ENCODE measurements at regions not wholly inside any gene's neighbourhood (a gene's known extent, or its start where the extent isn't known, plus 50 kb on each side); places are given as distances from the start of the nearest gene placed in this dataset.
"Not testable (repeated sequence)": the region's sequence is repeated elsewhere in the genome, so short reads cannot be mapped to it uniquely, and the experiment has no call there.

DNA sequence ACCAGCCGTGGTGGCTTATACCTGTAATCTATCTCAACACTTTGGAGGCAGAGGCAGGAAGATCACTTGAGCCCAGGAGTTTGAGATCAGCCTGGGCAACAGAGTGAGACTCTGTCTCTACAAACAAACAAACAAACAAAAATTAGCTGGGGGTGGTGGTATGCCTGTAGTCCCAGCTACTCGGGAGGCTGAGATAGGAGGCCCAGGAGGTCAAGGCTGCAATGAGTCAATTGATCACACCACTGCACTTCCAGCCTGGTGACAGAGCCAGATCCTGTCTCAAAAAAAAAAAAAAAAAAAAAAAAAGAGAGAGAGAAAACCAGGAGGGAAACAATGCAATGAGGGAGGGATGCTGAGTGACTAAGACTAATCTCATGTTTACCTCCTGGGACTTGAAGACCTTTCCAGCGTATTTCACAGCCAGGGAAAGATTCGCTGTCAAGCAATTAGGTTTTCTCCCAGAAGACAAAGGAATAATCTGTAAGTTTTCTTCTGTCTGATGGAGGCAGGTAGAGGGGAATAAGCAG lies 51.1 kb upstream of the MIER3 start:
- no peak for DNase-seq (ENCODE audit: low read depth, low spot score)
- in situ Hi-C loops (cut with HindIII; ENCODE audit: low pct_unique_long_range_greater_than_20kb, low sequenced_read_pairs), result no loop called here

DNA sequence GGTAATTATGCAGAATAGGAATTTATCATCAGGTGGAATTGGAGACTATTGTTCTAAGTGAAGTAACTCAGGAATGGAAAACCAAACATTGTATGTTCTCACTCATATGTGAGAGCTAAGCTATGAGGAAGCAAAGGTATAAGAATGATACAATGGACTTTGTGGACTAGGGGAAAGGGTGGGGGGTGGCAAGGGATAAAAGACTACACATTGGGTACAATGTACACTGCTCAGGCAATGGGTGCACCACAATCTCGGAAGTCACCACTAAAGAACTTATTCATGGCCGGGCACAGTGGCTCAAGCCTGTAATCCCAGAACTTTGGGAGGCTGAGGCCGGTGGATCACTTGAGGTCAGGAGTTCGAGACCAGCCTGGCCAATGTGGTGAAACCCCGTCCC lies 51.6 kb upstream of the MIER3 start:
- DNase-seq (ENCODE audit: low read depth, low spot score); in situ Hi-C loops (cut with HindIII; ENCODE audit: low pct_unique_long_range_greater_than_20kb, low sequenced_read_pairs): not testable (repeated sequence)

DNA sequence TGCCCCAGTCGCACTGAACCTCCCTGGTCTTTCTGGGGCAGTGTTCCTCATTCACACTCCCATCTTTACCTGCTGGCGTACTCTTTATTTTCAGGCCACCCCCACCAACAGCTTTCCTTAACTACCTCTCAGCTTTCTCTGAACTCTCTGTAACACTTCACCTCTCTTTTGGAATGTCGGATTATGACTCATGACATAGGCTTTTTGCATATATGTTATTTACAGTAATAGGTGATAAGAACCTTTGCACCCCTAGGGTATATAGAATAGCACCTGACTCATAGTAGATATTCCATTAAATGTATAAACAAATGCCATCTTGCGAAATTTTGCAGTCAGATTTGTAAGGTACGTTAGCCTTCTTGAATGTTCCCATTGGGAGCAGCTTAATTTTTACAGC lies 52.9 kb upstream of the MIER3 start:
- in situ Hi-C loops (cut with HindIII; ENCODE audit: low pct_unique_long_range_greater_than_20kb, low sequenced_read_pairs), result no loop called here
- DNase-seq (ENCODE audit: low read depth, low spot score), result no peak

DNA sequence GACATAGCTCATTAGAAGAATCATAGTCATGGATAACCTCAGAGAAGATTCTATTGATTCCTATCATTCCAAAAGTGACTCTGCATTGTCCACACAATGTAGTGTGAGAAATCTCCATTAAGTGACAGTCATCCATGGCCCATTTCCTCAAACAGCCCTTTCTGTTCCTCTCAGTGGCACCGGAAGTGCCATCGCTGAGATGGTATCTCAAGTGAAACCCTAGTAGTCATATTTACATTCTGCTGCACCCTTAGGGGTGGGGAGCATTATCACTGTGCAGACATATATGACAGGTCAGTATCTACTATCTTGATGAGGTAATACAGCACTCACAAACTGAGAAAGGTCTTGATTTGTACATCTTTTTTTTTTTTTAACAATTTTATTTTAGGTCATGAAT lies 55.4 kb upstream of the MIER3 start:
- in situ Hi-C loops (cut with HindIII; ENCODE audit: low pct_unique_long_range_greater_than_20kb, low sequenced_read_pairs), result no loop called here
- no peak for DNase-seq (ENCODE audit: low read depth, low spot score)

DNA sequence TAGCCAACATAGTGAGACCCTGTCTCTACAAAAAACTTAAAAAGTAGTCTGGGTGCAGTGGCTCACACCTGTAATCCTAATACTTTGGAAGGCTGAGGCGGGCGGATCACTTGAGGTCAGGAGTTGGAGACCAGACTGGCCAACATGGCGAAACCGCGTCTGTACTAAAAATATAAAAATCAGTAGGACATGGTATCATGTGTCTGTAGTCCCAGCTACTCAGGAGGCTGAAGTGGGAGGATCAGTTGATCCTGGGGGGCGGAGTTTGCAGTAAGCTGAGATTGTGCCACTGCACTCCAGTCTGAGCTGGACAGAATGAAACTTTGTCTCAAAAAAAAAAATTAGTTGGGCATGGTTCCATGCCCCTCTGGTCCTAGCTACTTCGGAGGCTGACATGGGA lies 57.9 kb upstream of the MIER3 start:
- in situ Hi-C loops (cut with HindIII; ENCODE audit: low pct_unique_long_range_greater_than_20kb, low sequenced_read_pairs), result no loop called here
- DNase-seq (ENCODE audit: low read depth, low spot score), result peak; percentile 65

DNA sequence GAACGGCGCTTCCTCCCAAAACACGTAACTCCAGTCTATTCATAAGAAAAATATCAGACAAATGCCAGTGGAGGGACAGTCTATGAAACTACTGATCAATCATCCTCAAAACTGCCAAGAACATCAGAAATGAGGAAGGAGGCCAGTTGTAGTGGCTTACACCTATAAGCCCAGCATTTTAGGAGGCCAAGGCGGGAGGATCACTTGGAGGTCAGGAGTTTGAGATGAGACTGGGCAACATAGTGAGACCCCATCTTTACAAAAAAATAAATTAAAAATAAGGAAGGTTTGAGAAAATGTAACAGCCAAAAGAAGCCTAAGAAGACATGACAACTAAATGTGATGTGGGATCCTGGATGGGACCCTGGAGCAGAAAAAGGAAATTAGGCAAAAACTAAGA lies 58.9 kb upstream of the MIER3 start:
- DNase-seq (ENCODE audit: low read depth, low spot score), result no peak
- in situ Hi-C loops (cut with HindIII; ENCODE audit: low pct_unique_long_range_greater_than_20kb, low sequenced_read_pairs), result no loop called here

DNA sequence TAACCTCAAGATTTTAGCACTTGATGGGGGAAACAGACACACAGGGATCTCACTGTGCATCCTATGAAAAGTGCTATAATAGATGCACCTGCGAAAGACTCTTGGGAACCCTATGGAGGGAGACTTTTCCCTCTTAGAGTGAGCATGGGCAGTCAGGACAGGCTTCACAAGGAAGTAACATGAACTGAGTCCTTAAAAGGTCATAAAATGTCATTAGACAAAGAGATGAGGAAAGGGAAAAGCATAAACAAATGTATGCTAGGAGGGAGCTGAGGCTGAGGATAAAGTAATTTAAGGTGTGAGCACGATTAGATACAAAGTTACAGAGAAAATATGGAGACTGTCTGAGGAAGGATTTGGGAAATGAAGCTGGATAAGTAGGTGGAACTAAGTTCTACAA lies 60.6 kb upstream of the MIER3 start:
- no peak for DNase-seq (ENCODE audit: low read depth, low spot score)
- in situ Hi-C loops (cut with HindIII; ENCODE audit: low pct_unique_long_range_greater_than_20kb, low sequenced_read_pairs), result no loop called here

DNA sequence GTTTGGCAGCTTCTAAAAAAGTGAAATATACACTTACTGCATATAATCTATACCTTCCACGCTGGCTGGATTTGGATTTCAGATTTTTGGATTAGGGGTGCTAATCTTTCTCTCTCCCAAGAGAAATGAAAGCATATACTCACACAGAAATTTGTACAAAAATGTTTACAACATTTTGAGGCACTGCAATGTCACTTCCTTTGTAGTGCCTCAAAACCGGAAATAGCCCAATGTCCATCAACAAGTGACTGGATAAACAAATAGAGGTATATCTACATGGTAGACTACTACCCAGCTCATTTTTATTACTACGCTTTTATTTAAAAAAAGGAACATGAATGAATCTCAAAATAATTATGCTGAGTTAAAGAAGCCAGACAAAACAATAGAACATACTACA lies 74.0 kb upstream of the MIER3 start:
- DNase-seq (ENCODE audit: low read depth, low spot score), result no peak
- in situ Hi-C loops (cut with HindIII; ENCODE audit: low pct_unique_long_range_greater_than_20kb, low sequenced_read_pairs), result no loop called here

DNA sequence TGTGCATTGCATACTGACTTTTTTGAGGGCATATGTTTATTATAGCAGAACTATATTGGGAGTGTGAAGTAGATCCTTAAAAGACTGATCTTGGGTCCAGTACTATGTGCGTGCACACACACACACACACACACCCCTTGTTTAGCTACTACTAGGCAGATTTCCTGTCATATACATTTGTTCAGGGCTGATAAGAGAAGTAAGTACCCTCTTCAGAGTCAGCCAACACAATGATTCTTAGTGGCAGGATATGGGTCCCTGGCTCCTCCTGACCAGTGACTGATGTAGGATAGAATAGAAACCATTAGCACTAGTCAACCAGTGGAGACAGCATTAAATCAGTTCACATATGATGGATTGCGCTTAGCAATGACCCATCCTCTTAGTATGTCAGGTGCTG lies 76.2 kb upstream of the MIER3 start:
- DNase-seq (ENCODE audit: low read depth, low spot score), result no peak
- in situ Hi-C loops (cut with HindIII; ENCODE audit: low pct_unique_long_range_greater_than_20kb, low sequenced_read_pairs), result no loop called here

DNA sequence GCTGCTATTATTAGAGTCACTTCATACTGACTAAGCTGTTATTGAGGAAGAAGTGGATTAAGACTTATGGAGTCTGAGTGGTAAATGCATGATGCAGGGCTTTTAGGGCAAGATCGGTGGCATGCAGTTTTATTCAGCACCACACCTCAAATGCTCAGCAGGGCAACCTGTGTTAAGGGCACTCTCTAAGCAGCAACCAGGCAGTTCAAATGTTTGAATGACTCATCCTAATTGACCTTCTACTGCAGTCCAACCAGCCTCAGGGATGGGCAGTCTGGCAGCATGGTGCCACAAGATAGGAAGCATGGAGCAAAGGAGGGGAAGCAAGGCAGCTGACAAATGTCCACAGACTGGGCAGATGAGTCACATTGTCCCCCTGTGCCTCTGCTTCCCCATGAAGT lies 80.2 kb upstream of the MIER3 start:
- in situ Hi-C loops (cut with HindIII; ENCODE audit: low pct_unique_long_range_greater_than_20kb, low sequenced_read_pairs), result no loop called here
- peak; percentile 49 for DNase-seq (ENCODE audit: low read depth, low spot score)

DNA sequence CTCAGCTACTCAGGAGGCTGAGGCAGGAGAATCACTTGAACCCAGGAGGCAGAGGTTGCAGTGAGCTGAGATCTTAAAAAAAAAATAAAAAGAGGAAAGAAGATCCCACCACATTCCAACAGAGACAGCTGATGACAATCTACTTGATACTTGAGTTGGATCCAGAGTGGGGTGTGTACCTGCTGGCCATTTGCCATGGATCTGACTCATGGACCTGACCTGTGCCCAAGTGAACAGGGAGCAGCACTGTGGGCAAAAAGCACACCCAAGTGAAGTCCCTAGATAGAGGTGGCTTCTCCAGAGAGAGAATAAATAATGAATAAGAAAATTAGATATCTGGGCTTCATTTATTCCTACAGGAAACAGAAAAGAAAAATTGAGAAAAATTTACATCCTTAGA lies 81.2 kb upstream of the MIER3 start:
- in situ Hi-C loops (cut with HindIII; ENCODE audit: low pct_unique_long_range_greater_than_20kb, low sequenced_read_pairs), result no loop called here

DNA sequence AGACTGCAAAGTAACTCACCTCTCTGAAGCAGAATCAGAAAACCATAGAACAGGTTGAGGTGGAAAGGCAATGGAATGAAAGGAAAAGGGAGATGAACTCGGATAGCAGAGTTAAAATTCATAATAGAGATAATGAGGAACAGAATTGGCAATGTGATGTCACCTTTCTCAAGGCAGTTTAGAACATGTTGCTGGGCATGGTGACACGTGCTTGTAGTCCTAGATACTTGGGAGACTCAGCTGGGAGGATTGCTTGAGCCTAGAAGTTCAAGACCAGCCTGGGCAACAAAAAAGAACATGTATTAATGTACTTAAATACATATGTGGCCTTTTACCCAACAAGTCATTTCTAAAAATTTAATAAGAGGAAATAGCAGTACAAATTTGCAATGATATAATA lies 81.6 kb upstream of the MIER3 start:
- no peak for DNase-seq (ENCODE audit: low read depth, low spot score)
- in situ Hi-C loops (cut with HindIII; ENCODE audit: low pct_unique_long_range_greater_than_20kb, low sequenced_read_pairs), result no loop called here

More for the DNA sequence above, 81.2 kb upstream of the MIER3 start:
- DNase-seq (ENCODE audit: low read depth, low spot score), result no peak

DNA sequence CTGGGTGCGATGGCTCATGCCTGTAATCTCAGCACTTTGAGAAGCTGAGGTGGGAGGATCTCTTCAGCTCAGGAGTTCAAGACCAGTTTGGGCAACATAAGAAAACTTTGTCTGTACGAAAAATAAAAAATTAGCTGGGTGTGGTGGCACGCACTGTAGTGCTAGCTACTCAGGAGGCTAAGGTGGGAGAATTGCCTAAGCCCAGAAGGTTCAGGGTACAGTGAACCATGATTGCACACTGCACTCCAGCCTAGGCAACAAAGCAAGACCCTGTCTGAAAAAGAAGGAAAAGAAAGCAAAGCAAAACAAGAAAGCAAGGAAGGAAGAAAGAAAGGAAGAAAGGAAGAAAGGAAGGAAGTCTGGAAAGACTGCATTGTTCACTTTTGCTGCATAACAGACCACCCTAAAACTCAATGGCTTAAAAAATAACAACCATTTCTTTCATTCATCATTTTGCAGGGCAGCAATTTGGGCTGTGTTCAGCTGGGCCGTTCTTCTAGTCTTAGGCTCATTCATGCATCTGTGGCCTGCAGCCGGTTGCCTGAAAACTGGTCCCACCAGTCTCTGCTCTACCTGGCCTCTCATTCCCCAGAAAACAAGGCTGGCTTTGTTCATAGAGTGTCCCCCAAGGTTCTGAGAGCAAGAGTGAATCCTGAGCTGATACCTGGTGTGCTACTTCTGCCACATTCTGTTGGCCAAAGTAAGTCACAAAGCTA lies 82.4 kb upstream of the MIER3 start:
- in situ Hi-C loops (cut with HindIII; ENCODE audit: low pct_unique_long_range_greater_than_20kb, low sequenced_read_pairs), result no loop called here
- DNase-seq (ENCODE audit: low read depth, low spot score), result no peak

DNA sequence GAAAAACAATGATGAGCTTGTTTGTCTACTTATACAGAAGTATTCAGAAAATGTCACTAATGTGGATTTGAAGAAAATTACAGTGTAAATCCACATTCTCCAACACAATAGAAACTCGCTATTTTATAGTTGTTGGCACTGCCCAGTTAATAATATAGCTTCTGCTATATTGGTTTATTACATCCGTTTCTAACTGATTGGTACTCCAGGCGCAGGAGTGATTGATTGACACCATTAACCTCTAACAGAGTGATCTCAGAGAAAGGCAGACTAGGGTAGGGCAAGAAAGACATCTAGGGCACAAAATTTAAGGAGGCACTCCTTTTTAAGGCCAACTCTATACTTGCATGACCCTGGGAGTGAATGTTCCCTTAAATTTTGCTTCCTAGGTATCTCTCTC lies 84.0 kb upstream of the MIER3 start:
- in situ Hi-C loops (cut with HindIII; ENCODE audit: low pct_unique_long_range_greater_than_20kb, low sequenced_read_pairs), result no loop called here
- no peak for DNase-seq (ENCODE audit: low read depth, low spot score)

DNA sequence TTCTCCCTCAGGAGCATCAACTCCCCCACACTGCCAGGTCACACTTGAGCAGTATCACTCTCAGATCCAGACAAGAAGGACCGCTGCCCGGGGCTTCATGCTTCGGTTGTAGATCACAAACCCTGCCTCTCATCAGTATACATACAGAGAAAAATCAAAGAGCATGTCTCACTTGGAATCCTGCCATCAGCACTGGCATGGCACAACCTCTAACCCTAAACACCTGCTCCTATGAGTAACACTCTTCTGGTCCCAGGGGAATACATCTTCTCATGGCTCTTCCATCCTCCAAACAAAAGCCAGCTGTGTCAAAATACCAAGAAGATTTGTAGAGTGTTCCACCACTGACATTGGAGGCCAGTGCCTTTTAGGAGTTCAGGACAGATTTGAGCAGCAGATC lies 84.8 kb upstream of the MIER3 start:
- no peak for DNase-seq (ENCODE audit: low read depth, low spot score)
- in situ Hi-C loops (cut with HindIII; ENCODE audit: low pct_unique_long_range_greater_than_20kb, low sequenced_read_pairs), result no loop called here

DNA sequence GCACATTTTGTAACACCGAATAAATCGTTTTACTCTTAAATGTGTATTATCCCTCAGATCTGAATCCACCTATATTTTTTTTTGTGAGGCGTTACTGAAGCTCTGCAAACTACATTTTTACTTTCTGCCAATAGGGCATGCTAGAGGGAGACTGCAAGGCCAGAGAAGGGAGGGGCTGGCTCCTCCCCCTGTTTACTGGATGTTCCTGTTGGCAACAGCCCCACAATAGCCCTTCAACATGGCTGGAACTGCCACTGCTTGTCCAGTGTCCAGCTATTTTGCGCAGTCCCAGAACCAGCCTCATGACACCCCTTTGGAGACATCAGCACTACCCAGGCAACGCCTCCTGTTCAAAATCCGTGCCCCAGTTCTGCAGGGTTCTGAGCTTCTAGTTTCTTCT lies 85.4 kb upstream of the MIER3 start:
- DNase-seq (ENCODE audit: low read depth, low spot score), result peak; percentile 62
- in situ Hi-C loops (cut with HindIII; ENCODE audit: low pct_unique_long_range_greater_than_20kb, low sequenced_read_pairs), result no loop called here

DNA sequence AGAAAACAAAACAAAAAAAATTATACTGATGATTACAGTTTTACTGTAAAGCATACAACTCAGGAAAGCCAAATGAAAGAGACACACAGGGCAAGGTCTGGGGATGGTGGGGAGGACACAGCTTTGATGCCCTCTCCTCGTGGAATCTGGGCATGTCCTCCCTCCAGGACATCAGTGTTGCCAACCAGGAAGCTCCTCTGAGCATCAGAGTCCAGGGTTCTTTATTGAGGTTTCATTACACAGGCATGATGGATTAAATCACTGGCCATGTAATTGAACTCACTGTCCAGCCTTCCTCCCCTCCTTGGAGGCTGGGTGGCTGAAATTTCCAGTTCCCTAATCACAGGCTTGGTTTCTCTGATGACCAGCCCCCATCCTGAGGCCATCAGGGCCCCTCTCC lies 89.6 kb upstream of the MIER3 start:
- in situ Hi-C loops (cut with HindIII; ENCODE audit: low pct_unique_long_range_greater_than_20kb, low sequenced_read_pairs), result no loop called here
- no peak for DNase-seq (ENCODE audit: low read depth, low spot score)

DNA sequence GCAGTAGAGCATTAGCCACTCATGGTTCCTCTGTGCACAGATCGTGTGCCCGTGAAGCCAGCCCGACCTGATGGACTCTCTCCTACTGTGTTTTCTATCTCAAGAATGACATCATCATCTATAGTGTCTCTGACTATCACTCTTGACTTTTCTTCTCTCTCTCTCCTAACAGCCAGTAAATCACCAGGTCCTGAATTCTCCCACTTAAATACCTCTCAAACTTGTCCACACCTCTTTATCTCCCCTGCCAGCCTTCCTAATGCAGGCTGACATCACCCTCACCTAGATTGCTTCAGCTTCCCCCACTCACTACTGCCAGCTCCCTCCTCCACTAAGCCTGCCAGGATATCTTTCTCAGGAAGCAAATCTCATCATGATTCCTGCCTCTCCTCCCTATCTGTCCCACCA lies 90.6 kb upstream of the MIER3 start:
- no peak for DNase-seq (ENCODE audit: low read depth, low spot score)
- in situ Hi-C loops (cut with HindIII; ENCODE audit: low pct_unique_long_range_greater_than_20kb, low sequenced_read_pairs), result no loop called here

DNA sequence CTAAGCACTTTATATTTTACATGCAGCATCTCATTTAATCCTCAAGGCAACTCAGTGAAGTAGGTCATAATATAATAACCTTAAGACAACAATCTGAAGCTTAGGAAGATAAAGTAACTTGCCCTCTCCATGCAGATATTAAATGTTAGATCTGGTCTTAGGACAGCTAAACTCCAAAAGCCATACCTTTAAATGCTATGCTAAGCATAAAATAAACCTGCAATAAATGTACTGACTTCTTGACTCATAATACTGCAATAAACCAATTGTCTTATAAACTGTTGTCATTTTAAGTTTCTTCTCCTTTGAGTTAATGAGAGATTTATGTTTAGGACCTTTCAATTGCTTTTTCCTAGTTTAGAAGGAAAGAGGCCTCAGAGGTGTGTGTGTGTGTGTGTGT lies 102.2 kb upstream of the MIER3 start:
- DNase-seq (ENCODE audit: low read depth, low spot score), result no peak
- in situ Hi-C loops (cut with HindIII; ENCODE audit: low pct_unique_long_range_greater_than_20kb, low sequenced_read_pairs), result no loop called here

DNA sequence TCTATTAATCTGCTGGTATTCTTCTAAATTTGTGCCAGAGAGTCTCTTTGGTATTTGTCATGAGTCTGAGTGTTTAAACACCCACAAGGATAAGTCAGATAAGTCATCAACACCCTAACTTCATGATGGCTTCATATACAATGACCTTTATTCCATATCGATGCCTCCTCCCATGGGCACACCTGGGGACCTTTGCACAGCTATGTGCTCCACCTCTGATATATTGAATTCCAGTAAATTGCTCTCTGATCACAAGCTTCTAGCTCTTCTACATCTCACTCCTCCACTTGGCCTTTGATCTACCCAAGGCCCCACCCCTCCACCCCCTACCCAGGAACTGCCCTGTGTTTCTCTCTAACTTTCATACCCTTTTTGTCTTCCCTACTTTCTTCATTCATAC lies 102.7 kb upstream of the MIER3 start:
- in situ Hi-C loops (cut with HindIII; ENCODE audit: low pct_unique_long_range_greater_than_20kb, low sequenced_read_pairs), result no loop called here
- DNase-seq (ENCODE audit: low read depth, low spot score), result no peak
